GM23338 (cell line): ENCODE measurements at regions not wholly inside any gene's neighbourhood (a gene's known extent, or its start where the extent isn't known, plus 50 kb on each side); places are given as distances from the start of the nearest gene placed in this dataset.

Experiments
- ATAC-seq: fragments of 200-7000 bp; cut with Tn5 transposase; 3 replicates; pipeline ENCODE4 v1.9.1; 2020
- DNase-seq: peaks from one replicate; pipeline ENCODE4 v3.0.0-alpha.2; 2015; ENCODE audit warnings: low spot score
- H2AFZ ChIP-seq: fragments of 200-600 bp; sonication (generic); 2 replicates; pipeline ENCODE4 v1.8.0; 2016; ENCODE audit warnings: antibody characterized with exemption, mild to moderate bottlenecking, moderate library complexity
- H3F3A ChIP-seq: fragments of 200-600 bp; sonication (generic); replicated peaks from 2 replicates; pipeline ENCODE4 v1.8.0; 2017; ENCODE audit warnings: antibody characterized with exemption, mixed run types, low read depth
- H3K27ac ChIP-seq: fragments of 200-600 bp; sonication (generic); 2 replicates; pipeline ENCODE4 v1.6.1; 2016; ENCODE audit warnings: low read depth
- H3K27me3 ChIP-seq: fragments of 200-600 bp; sonication (generic); 2 replicates; pipeline ENCODE4 v1.8.0; 2016; ENCODE audit warnings: mild to moderate bottlenecking, mixed run types, moderate library complexity; ENCODE audit not compliant: insufficient read depth
- H3K36me3 ChIP-seq: fragments of 200-600 bp; sonication (generic); 2 replicates; pipeline ENCODE4 v1.8.0; 2016; ENCODE audit warnings: mild to moderate bottlenecking; ENCODE audit not compliant: insufficient read depth
- H3K4me1 ChIP-seq: fragments of 200-600 bp; sonication (generic); 2 replicates; pipeline ENCODE4 v1.8.0; 2016; ENCODE audit warnings: mild to moderate bottlenecking, moderate library complexity; ENCODE audit not compliant: insufficient read depth
- H3K4me2 ChIP-seq: fragments of 200-600 bp; sonication (generic); 2 replicates; pipeline ENCODE4 v1.7.1; 2017; ENCODE audit warnings: mixed run types
- H3K4me3 ChIP-seq: fragments of 200-600 bp; sonication (generic); 2 replicates; pipeline ENCODE4 v1.6.1; 2016; ENCODE audit warnings: mixed run types
- H3K79me2 ChIP-seq: fragments of 200-600 bp; sonication (generic); replicated peaks from 2 replicates; pipeline ENCODE4 v1.8.0; 2017; ENCODE audit warnings: mild to moderate bottlenecking; ENCODE audit not compliant: insufficient read depth
- H3K9me2 ChIP-seq: fragments of 200-600 bp; sonication (generic); 2 replicates; pipeline ENCODE4 v1.8.0; 2017; ENCODE audit not compliant: insufficient read depth
- H4K20me1 ChIP-seq: fragments of 200-600 bp; sonication (generic); replicated peaks from 2 replicates; pipeline ENCODE4 v1.8.0; 2017; ENCODE audit warnings: mild to moderate bottlenecking; ENCODE audit not compliant: insufficient read depth
- H3K27ac Mint-ChIP-seq: 2 replicates; pipeline ENCODE4 v1.8.0; 2020; ENCODE audit warnings: inconsistent platforms, mild to moderate bottlenecking, moderate library complexity, mixed read lengths
- H3K27me3 Mint-ChIP-seq: 3 replicates; pipeline ENCODE4 v1.8.0; 2022; ENCODE audit warnings: low read depth, mild to moderate bottlenecking, moderate library complexity, mixed read lengths, inconsistent platforms; ENCODE audit not compliant: insufficient read depth, poor library complexity
- H3K36me3 Mint-ChIP-seq: 3 replicates; pipeline ENCODE4 v1.8.0; 2021; ENCODE audit warnings: low read depth, mild to moderate bottlenecking, inconsistent platforms, moderate library complexity, mixed read lengths
- H3K4me1 Mint-ChIP-seq: 3 replicates; pipeline ENCODE4 v1.8.0; 2020; ENCODE audit warnings: mild to moderate bottlenecking, inconsistent platforms, mixed read lengths
- H3K4me3 Mint-ChIP-seq: 3 replicates; pipeline ENCODE4 v1.8.0; 2021; ENCODE audit warnings: moderate library complexity, mild to moderate bottlenecking, inconsistent platforms, mixed read lengths
- H3K9me3 Mint-ChIP-seq: 3 replicates; pipeline ENCODE4 v1.8.0; 2020; ENCODE audit warnings: moderate library complexity, mild to moderate bottlenecking, inconsistent platforms, mixed read lengths
- CREB1 ChIP-seq: fragments of 250-450 bp; sonication (Bioruptor Pico); IDR thresholded peaks from 2 replicates; pipeline ENCODE4 v1.5.0; 2020; ENCODE audit warnings: low read depth, mild to moderate bottlenecking, moderate library complexity
- EZH2 ChIP-seq: fragments of 200-600 bp; sonication (generic); IDR thresholded peaks from one replicate; pipeline ENCODE4 v1.8.0; 2017; ENCODE audit warnings: antibody characterized with exemption, mild to moderate bottlenecking, low read depth; ENCODE audit not compliant: unreplicated experiment
- EZH2phosphoT487 ChIP-seq: fragments of 200-600 bp; sonication (generic); IDR thresholded peaks from one replicate; pipeline ENCODE4 v1.8.1; 2018; ENCODE audit warnings: antibody characterized with exemption; ENCODE audit not compliant: unreplicated experiment
- POLR2AphosphoS5 ChIP-seq: IDR thresholded peaks from 2 replicates; pipeline ENCODE4 v1.6.1; 2016; ENCODE audit warnings: antibody characterized with exemption, low read depth
- ZNF114 ChIP-seq: fragments of 250-450 bp; sonication (Bioruptor Pico); IDR thresholded peaks from 2 replicates; pipeline ENCODE4 v1.5.0; 2020; ENCODE audit warnings: mild to moderate bottlenecking, moderate library complexity
- ZNF331 ChIP-seq: fragments of 250-450 bp; sonication (Bioruptor Pico); IDR thresholded peaks from 2 replicates; pipeline ENCODE4 v1.5.0; 2020; ENCODE audit warnings: low read depth, mild to moderate bottlenecking, moderate library complexity
- ZNF462 ChIP-seq: fragments of 250-450 bp; sonication (Bioruptor Pico); IDR thresholded peaks from 2 replicates; pipeline ENCODE4 v1.5.0; 2020; ENCODE audit warnings: mild to moderate bottlenecking, moderate library complexity

- H3K36me3 Mint-ChIP-seq = no peaks in the 10 kb centered on the region
These were observed 95.1 kb upstream of the PPP2R2D start for GRCh38 chr10:131805696-131806095.

GRCh38 chr10:131806146-131806545 is 94.7 kb upstream of the PPP2R2D start:
- H3F3A ChIP-seq = no peaks in the 10 kb centered on the region
- no peaks in the 10 kb centered on the region for H3K9me3 Mint-ChIP-seq

More at GRCh38 chr10:131805696-131806095, 95.1 kb upstream of the PPP2R2D start:
- Histone ChIP-seq H3K27ac (no peak overlapping the region), H3K79me2 (no peaks in the 10 kb centered on the region), H3K4me2 (peak overlapping the region; percentile 11), H3K36me3 (no peaks in the 10 kb centered on the region), H3K9me2 (no peaks in the 10 kb centered on the region), H3K4me1 (peaks cover 13% of the 10 kb centered on the region), H4K20me1 (no peaks in the 10 kb centered on the region), H3K4me3 (no peak overlapping the region), H3K27me3 (no peaks in the 10 kb centered on the region), H3F3A (no peaks in the 10 kb centered on the region), H2AFZ (no peak overlapping the region)
- Mint-ChIP-seq H3K9me3 (no peaks in the 10 kb centered on the region), H3K4me1 (peaks cover 28% of the 10 kb centered on the region), H3K4me3 (no peak overlapping the region), H3K27ac (no peak overlapping the region; the same call in 1 of the 2 replicates), H3K27me3 (peaks cover 12% of the 10 kb centered on the region)
- no peak for TF ChIP-seq ZNF331 (CRISPR knock-in tag)
- TF ChIP-seq CREB1 (CRISPR knock-in tag) = no peak
- TF ChIP-seq EZH2phosphoT487 = no peak
- no peak for TF ChIP-seq EZH2
- no peak for TF ChIP-seq POLR2AphosphoS5
- DNase-seq = no peak
- no peak for ATAC-seq

DNA sequence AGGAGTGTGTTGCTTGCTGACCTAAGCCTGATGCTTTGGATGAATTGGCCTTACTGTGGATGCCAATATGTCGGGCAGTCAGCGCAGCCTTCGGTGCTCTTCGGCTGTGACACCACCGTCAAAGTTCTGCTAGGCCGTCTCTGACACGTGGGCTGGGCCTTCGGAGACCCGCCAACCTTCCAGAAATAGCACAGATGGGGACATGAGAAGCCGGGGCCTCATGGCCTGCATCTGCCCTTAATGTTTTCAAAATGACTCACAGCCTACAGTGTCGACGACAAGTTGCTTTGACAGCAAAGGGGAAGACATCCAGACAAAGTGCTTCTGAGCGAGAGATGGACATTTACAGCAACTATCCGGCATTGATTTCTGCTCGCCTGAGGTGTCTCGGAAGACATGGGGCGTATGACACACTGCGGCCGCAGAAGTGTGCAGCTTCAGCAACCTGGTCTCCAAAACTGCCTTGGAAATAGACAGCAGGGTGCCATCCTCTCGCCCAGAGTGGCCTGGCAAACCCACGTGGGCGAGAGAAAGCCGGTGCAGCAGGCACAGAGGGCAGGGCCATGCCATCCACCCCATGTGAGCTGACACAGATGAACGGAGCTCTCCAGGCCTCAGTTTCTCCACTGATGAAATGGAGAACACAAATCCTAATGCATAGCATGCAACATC is 94.0 kb upstream of the PPP2R2D start:
- H3K4me3 ChIP-seq = no peak overlapping the region
- DNase-seq (no peak), ATAC-seq (no peak)
- no peaks in the 10 kb centered on the region for H3K9me2 ChIP-seq
- no peaks in the 10 kb centered on the region for H3K27me3 ChIP-seq
- Mint-ChIP-seq H3K4me3 (no peak overlapping the region), H3K36me3 (no peaks in the 10 kb centered on the region; the same call in 2 of the 3 replicates), H3K27ac (no peak overlapping the region), H3K4me1 (peaks cover 28% of the 10 kb centered on the region), H3K27me3 (peaks cover 12% of the 10 kb centered on the region), H3K9me3 (no peaks in the 10 kb centered on the region)
- H3K4me2 ChIP-seq = no peak overlapping the region
- H3K36me3 ChIP-seq = no peaks in the 10 kb centered on the region
- no peaks in the 10 kb centered on the region for H4K20me1 ChIP-seq
- no peak overlapping the region for H3K27ac ChIP-seq
- H3F3A ChIP-seq = no peaks in the 10 kb centered on the region
- no peak overlapping the region for H2AFZ ChIP-seq
- H3K4me1 ChIP-seq = peaks cover 13% of the 10 kb centered on the region
- no peaks in the 10 kb centered on the region for H3K79me2 ChIP-seq
- TF ChIP-seq CREB1 (CRISPR knock-in tag) = no peak
- TF ChIP-seq ZNF114 = no peak
- TF ChIP-seq ZNF462 (CRISPR knock-in tag) = no peak
- TF ChIP-seq EZH2 = no peak
- no peak for TF ChIP-seq POLR2AphosphoS5

More at GRCh38 chr10:131806146-131806545, 94.7 kb upstream of the PPP2R2D start:
- Histone ChIP-seq H3K9me2 (no peaks in the 10 kb centered on the region), H2AFZ (no peak overlapping the region), H3K4me3 (no peak overlapping the region), H3K27ac (no peak overlapping the region), H3K4me1 (peaks cover 13% of the 10 kb centered on the region), H3K79me2 (no peaks in the 10 kb centered on the region), H3K27me3 (no peaks in the 10 kb centered on the region), H3K4me2 (no peak overlapping the region), H3K36me3 (no peaks in the 10 kb centered on the region), H4K20me1 (no peaks in the 10 kb centered on the region)
- no peak for ATAC-seq
- H3K4me3 Mint-ChIP-seq = no peak overlapping the region
- H3K27me3 Mint-ChIP-seq = peaks cover 12% of the 10 kb centered on the region
- H3K27ac Mint-ChIP-seq = no peak overlapping the region; the same call in 1 of the 2 replicates
- H3K4me1 Mint-ChIP-seq = peaks cover 28% of the 10 kb centered on the region
- no peak for DNase-seq
- TF ChIP-seq EZH2 (no peak), CREB1 (CRISPR knock-in tag) (no peak)
- H3K36me3 Mint-ChIP-seq = no peaks in the 10 kb centered on the region
